C4-2B (cell line): ENCODE measurements at regions not wholly inside any gene's neighbourhood (a gene's known extent, or its start where the extent isn't known, plus 50 kb on each side); places are given as distances from the start of the nearest gene placed in this dataset.

Experiments
- ZFX ChIP-seq: fragments of 450-650 bp; IDR thresholded peaks from 2 replicates; pipeline ENCODE4 v1.6.1; 2017
- TF ChIP-seq, protein P1 (sequence below): fragments of 450-650 bp; conservative IDR thresholded peaks from 2 replicates; pipeline ENCODE4 v1.5.1; 2017; ENCODE audit warnings: mild to moderate bottlenecking

- TF ChIP-seq, protein P1, sequence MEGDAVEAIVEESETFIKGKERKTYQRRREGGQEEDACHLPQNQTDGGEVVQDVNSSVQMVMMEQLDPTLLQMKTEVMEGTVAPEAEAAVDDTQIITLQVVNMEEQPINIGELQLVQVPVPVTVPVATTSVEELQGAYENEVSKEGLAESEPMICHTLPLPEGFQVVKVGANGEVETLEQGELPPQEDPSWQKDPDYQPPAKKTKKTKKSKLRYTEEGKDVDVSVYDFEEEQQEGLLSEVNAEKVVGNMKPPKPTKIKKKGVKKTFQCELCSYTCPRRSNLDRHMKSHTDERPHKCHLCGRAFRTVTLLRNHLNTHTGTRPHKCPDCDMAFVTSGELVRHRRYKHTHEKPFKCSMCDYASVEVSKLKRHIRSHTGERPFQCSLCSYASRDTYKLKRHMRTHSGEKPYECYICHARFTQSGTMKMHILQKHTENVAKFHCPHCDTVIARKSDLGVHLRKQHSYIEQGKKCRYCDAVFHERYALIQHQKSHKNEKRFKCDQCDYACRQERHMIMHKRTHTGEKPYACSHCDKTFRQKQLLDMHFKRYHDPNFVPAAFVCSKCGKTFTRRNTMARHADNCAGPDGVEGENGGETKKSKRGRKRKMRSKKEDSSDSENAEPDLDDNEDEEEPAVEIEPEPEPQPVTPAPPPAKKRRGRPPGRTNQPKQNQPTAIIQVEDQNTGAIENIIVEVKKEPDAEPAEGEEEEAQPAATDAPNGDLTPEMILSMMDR = no peak
- TF ChIP-seq ZFX = no peak
These were observed 540.3 kb upstream of the MGMT start for GRCh38 chr10:128926711-128927110.
